ENCODE measurements at regions not wholly inside any gene's neighbourhood (a gene's known extent, or its start where the extent isn't known, plus 50 kb on each side); places are given as distances from the start of the nearest gene placed in this dataset.

GRCh38 chrX:16042980-16043379, 80.4 kb upstream of the GRPR start:
- TF ChIP-seq ZNF8 (CRISPR knock-in tag; IDR thresholded peaks at IDR 0.05) (no peak), SNAI2 (CRISPR knock-in tag; IDR thresholded peaks at IDR 0.05) (no peak), OSR1 (CRISPR knock-in tag; IDR thresholded peaks at IDR 0.05) (no peak), BACH2 (CRISPR knock-in tag; IDR thresholded peaks at IDR 0.05; ENCODE audit: borderline replicate concordance) (no peak), TSHZ2 (CRISPR knock-in tag; IDR thresholded peaks at IDR 0.05) (no peak), ZNF565 (CRISPR knock-in tag; conservative IDR thresholded peaks at IDR 0.05; ENCODE audit: low read depth) (no peak), TOX (CRISPR knock-in tag; IDR thresholded peaks at IDR 0.05; ENCODE audit: borderline replicate concordance) (no peak), ZFP3 (CRISPR knock-in tag; IDR thresholded peaks at IDR 0.05) (no peak)
- TF ChIP-seq, protein P1, sequence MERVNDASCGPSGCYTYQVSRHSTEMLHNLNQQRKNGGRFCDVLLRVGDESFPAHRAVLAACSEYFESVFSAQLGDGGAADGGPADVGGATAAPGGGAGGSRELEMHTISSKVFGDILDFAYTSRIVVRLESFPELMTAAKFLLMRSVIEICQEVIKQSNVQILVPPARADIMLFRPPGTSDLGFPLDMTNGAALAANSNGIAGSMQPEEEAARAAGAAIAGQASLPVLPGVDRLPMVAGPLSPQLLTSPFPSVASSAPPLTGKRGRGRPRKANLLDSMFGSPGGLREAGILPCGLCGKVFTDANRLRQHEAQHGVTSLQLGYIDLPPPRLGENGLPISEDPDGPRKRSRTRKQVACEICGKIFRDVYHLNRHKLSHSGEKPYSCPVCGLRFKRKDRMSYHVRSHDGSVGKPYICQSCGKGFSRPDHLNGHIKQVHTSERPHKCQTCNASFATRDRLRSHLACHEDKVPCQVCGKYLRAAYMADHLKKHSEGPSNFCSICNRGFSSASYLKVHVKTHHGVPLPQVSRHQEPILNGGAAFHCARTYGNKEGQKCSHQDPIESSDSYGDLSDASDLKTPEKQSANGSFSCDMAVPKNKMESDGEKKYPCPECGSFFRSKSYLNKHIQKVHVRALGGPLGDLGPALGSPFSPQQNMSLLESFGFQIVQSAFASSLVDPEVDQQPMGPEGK (CRISPR knock-in tag; IDR thresholded peaks at IDR 0.05; ENCODE audit: borderline replicate concordance): no peak
- TF ChIP-seq, protein P2, sequence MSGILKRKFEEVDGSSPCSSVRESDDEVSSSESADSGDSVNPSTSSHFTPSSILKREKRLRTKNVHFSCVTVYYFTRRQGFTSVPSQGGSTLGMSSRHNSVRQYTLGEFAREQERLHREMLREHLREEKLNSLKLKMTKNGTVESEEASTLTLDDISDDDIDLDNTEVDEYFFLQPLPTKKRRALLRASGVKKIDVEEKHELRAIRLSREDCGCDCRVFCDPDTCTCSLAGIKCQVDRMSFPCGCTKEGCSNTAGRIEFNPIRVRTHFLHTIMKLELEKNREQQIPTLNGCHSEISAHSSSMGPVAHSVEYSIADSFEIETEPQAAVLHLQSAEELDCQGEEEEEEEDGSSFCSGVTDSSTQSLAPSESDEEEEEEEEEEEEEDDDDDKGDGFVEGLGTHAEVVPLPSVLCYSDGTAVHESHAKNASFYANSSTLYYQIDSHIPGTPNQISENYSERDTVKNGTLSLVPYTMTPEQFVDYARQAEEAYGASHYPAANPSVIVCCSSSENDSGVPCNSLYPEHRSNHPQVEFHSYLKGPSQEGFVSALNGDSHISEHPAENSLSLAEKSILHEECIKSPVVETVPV (CRISPR knock-in tag; IDR thresholded peaks at IDR 0.05): no peak
